ENCODE measurements at regions not wholly inside any gene's neighbourhood (a gene's known extent, or its start where the extent isn't known, plus 50 kb on each side); places are given as distances from the start of the nearest gene placed in this dataset.
A peak's percentile ranks its signal among the peaks of the same experiment; 100 is the strongest.

DNA sequence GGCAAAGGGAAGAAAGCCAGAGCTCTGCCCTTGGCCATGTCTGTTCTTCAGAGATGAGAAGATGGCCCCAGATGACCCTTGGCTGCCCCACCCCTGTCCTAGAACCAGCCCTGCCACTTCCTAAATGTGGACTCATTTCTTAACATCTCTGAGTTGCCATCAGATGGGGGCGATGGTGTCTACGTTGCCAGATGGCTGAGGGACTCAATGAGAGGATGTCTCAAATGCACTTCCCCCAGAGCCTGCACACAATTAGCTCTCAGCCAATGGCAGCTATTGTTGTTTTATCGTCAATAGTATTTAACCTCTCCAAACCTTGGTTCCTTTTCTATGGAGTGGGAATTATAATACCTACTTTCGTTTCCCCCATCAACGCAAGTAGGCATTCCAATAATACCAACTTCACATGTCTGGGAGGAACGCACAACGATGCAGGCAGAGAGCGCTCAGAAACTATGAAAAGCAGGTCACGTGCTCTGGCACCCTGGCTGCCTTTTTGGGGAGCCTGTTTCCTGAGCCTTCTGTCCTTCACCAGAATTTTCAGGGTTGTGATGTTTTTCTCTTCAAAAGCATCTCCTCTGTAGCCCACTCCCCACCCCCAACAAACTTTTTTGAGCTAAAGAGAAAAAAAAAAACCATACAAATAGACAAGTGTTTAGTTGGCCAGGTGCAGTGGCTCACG is 100.3 kb downstream of the MCFD2 start (continued):
- TF ChIP-seq, protein P1, sequence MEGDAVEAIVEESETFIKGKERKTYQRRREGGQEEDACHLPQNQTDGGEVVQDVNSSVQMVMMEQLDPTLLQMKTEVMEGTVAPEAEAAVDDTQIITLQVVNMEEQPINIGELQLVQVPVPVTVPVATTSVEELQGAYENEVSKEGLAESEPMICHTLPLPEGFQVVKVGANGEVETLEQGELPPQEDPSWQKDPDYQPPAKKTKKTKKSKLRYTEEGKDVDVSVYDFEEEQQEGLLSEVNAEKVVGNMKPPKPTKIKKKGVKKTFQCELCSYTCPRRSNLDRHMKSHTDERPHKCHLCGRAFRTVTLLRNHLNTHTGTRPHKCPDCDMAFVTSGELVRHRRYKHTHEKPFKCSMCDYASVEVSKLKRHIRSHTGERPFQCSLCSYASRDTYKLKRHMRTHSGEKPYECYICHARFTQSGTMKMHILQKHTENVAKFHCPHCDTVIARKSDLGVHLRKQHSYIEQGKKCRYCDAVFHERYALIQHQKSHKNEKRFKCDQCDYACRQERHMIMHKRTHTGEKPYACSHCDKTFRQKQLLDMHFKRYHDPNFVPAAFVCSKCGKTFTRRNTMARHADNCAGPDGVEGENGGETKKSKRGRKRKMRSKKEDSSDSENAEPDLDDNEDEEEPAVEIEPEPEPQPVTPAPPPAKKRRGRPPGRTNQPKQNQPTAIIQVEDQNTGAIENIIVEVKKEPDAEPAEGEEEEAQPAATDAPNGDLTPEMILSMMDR (CRISPR knock-in tag; IDR thresholded peaks at IDR 0.05), result 0 out of 2 replicates have a peak, but pooled peaks have one; percentile 12

DNA sequence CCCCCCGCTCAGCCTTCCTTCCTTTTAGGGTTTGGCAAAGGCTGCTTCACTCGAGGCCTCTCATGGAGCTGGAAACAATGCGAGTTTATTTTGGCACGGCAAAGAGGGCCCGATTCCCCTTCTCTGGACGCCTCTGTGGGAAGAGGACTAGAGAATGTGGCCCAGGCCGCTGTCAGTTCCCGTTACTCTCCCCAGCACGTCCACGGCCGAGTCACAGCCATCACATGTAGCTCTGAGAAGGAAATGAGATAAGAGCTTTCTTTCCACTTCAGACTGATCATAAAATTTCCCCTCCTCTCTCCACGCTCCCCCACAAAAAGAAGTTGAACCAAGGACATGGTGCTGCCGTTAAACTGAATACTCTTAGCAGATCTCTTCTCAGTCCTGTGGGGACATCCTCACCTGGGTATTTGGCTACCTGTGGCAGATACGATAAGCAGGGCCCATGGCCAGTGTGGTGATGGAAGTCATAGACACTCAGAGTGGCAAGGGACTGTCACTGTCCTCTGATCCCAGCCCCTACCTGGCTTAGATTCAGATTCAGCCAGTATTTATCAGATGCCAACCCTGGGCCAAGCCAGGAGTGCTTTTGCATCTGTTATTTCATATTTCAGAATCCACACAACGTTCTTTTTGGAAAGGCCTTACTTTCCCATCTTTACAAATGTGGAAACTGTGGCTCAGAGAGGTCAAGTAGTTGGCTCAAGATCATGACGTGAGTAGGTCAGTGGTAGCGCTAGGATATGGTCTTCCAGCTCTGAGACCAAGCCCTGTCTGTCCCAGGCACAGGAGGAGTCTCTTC is 101.2 kb downstream of the MCFD2 start:
- Histone ChIP-seq H2AFZ (ENCODE audit: low read length) (no peak overlapping the region), H3K27me3 (ENCODE audit: control insufficient read depth in 1 of 2, insufficient read depth in 2 of 2, low read length in 2 of 2) (peaks cover 0 to 4% of the 10 kb centered on the region in 2 experiments; a peak in 3 of 5 replicates), H3K36me3 (replicated peaks in 1 of 2; ENCODE audit: control insufficient read depth in 1 of 2, insufficient read depth in 2 of 2, low read length in 2 of 2) (no peaks in the 10 kb centered on the region), H4K20me1 (ENCODE audit: insufficient read depth, low read length) (no peaks in the 10 kb centered on the region), H3K4me2 (ENCODE audit: low read depth, low read length) (no peak overlapping the region), H3K27ac (ENCODE audit: extremely low read length, insufficient read depth, low read length) (no peak overlapping the region), H3K79me2 (ENCODE audit: insufficient read depth, low read length) (no peaks in the 10 kb centered on the region), H3K4me3 (replicated peaks in 1 of 3; ENCODE audit: insufficient read depth in 1 of 3, low read depth in 2 of 3, low read length in 3 of 3) (no peak overlapping the region), H3K9me3 (ENCODE audit: low read length) (no peaks in the 10 kb centered on the region), H3K9ac (ENCODE audit: insufficient read depth, low read depth, low read length) (no peak overlapping the region), H3K4me1 (ENCODE audit: insufficient read depth, low read length) (peaks cover 10% of the 10 kb centered on the region)
- POLR2A ChIA-PET, result no interaction called here
- CTCF ChIA-PET (ENCODE audit: low intra/inter-chr PET ratio, low total read pairs), result no interaction called here
- WGBS (ENCODE audit: low lambda C conversion rate), result 41% methylated on average over 17 of the region's 17 CpGs
- no TSS peak for BruUV-seq (replicated peaks)
- ATAC-seq (no peak), FAIRE-seq (no peak), DNase-seq (ENCODE audit: low spot score) (no peak)
- TF ChIP-seq XBP1 (CRISPR knock-in tag; IDR thresholded peaks at IDR 0.05) (no peak), HNRNPUL1 (IDR thresholded peaks at IDR 0.05; ENCODE audit: low read depth, low read length) (no peak), ZNF282 (IDR thresholded peaks at IDR 0.05; ENCODE audit: partially characterized antibody) (no peak), ZNF224 (CRISPR knock-in tag; IDR thresholded peaks at IDR 0.05) (no peak), RXRA (CRISPR knock-in tag; IDR thresholded peaks at IDR 0.05) (no peak), MAF1 (CRISPR knock-in tag; IDR thresholded peaks at IDR 0.05; ENCODE audit: borderline replicate concordance) (no peak), NFE2 (CRISPR knock-in tag; IDR thresholded peaks at IDR 0.05) (no peak), ZNF816 (CRISPR knock-in tag; IDR thresholded peaks at IDR 0.05; ENCODE audit: borderline replicate concordance) (no peak), TAF15 (IDR thresholded peaks at IDR 0.05; ENCODE audit: low read depth, low read length, poor library complexity, severe bottlenecking) (no peak), FOXC1 (CRISPR knock-in tag; IDR thresholded peaks at IDR 0.05; ENCODE audit: borderline replicate concordance) (no peak), HNF4A (CRISPR knock-in tag; IDR thresholded peaks at IDR 0.05) (no peak), ZNF780A (CRISPR knock-in tag; IDR thresholded peaks at IDR 0.05) (no peak), ZNF121 (CRISPR knock-in tag; IDR thresholded peaks at IDR 0.05) (no peak)
- TF ChIP-seq, protein P2, sequence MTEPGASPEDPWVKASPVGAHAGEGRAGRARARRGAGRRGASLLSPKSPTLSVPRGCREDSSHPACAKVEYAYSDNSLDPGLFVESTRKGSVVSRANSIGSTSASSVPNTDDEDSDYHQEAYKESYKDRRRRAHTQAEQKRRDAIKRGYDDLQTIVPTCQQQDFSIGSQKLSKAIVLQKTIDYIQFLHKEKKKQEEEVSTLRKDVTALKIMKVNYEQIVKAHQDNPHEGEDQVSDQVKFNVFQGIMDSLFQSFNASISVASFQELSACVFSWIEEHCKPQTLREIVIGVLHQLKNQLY (CRISPR knock-in tag; IDR thresholded peaks at IDR 0.05), result no peak
- TF ChIP-seq, protein P3, sequence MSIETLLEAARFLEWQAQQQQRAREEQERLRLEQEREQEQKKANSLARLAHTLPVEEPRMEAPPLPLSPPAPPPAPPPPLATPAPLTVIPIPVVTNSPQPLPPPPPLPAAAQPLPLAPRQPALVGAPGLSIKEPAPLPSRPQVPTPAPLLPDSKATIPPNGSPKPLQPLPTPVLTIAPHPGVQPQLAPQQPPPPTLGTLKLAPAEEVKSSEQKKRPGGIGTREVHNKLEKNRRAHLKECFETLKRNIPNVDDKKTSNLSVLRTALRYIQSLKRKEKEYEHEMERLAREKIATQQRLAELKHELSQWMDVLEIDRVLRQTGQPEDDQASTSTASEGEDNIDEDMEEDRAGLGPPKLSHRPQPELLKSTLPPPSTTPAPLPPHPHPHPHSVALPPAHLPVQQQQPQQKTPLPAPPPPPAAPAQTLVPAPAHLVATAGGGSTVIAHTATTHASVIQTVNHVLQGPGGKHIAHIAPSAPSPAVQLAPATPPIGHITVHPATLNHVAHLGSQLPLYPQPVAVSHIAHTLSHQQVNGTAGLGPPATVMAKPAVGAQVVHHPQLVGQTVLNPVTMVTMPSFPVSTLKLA (IDR thresholded peaks at IDR 0.05), result no peak
- TF ChIP-seq, protein P4, sequence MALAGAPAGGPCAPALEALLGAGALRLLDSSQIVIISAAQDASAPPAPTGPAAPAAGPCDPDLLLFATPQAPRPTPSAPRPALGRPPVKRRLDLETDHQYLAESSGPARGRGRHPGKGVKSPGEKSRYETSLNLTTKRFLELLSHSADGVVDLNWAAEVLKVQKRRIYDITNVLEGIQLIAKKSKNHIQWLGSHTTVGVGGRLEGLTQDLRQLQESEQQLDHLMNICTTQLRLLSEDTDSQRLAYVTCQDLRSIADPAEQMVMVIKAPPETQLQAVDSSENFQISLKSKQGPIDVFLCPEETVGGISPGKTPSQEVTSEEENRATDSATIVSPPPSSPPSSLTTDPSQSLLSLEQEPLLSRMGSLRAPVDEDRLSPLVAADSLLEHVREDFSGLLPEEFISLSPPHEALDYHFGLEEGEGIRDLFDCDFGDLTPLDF (CRISPR knock-in tag; IDR thresholded peaks at IDR 0.05), result no peak
- intact Hi-C loops (cut with micrococcal nuclease; ENCODE audit: unreplicated experiment) (no loop called here), in situ Hi-C loops (cut with HindIII; ENCODE audit: extremely low pct_ligation_motif_present, low pct_unique_long_range_greater_than_20kb) (no loop called here)

All from HepG2 (cell line).